HG02642 (cell line): ENCODE measurements at regions not wholly inside any gene's neighbourhood (a gene's known extent, or its start where the extent isn't known, plus 50 kb on each side); places are given as distances from the start of the nearest gene placed in this dataset.

Source experiments
- ATAC-seq: cut with Tn5 transposase; IDR thresholded peaks from one replicate; pipeline ENCODE4 v1.9.1; 2021; ENCODE audit warnings: mild to moderate bottlenecking; ENCODE audit not compliant: unreplicated experiment, poor library complexity

DNA sequence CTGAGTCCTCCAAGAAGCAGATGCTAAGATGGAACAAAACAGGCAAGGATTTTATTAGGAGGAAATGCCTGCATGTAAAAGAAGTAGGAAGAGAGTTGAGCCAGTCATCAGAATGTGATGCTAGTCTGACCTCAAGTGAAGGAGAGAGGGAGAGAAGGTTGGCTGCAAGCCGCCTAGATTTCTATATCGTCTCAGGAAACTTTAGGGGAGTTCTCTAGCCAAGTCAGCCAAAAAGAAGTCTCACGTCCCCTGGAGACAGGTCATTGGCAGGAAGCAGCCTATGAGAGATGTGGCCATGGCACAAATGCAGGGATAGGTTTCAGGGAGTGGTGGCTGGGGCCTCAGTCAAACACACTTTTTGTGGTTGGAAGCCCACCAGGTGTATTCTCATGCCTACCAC, 378.0 kb downstream of the CD109 start:
- ATAC-seq = no peak

DNA sequence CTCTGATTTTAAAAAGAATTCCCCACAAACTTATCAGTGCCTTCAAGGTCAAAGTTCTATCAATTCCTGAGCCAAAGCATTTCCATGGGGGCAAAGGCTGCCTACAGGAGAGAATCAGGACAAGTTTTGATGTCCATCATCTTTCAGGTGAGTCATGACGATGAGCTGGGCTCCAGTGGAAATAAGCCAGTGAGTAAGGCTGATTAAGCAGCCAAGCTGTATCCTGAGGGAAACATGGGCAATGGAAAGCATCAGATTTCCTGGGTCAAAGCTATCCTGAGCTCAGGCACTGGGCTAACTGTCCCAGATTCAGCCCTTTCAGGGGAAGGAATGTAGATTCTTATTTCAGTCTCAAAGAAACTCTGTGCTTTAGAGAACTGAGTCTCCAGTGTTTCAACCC, 377.4 kb downstream of the CD109 start:
- ATAC-seq = no peak

DNA sequence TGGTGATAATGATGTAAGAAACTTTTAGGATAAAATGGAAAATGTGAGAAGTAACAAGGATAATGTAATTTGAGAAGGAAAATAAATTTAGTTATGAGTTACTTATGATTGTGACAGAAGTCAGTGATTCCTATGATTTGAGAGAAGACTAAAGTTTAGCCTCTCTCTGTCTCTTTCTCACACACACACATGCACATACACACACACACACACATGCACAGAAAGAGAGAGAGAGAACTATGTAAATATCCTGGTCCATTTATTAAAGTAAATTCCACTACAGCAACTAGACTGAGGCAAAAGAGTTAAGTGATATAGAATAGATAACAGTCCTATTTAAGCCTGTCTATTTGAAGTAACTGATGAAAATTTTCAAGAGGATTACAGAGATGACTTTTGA, 375.2 kb downstream of the CD109 start:
- ATAC-seq = no peak

DNA sequence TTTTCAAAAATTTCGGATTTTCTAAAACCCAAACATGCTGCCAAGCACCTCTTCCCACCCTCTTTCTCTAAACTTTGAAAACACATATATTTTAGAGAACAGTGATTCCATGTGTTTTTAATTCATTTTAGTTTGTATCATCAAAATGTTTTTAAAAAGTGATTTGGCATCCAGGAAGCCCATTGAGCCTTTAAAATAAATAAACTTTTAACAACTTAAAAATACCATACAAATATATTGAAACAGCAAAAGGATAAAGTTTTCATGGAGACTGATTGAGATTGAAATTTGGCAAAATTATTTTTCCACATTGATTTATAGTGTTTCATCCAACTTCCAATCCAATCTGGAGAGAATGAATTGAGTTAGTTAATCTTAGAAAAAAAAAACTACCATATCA, 374.7 kb downstream of the CD109 start:
- no peak for ATAC-seq

DNA sequence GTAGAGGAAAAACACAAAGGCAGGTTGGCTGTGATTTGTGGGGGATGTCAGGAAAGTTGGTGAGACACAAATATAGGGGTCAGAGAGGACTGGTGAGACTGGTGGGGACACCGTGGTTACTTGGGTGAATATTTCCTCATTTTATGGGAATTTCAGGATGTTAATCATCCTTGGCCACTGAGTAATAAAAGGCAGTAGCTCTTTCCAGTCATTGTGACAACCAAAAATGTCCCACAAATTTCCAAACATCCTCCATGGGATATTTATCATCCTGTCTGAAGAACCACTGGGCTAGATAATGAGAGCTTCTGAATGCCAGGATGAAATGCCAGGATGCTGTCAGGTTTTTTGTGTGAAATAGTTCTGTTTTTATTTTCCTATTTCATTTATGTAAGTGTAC, 374.1 kb downstream of the CD109 start:
- no peak for ATAC-seq

DNA sequence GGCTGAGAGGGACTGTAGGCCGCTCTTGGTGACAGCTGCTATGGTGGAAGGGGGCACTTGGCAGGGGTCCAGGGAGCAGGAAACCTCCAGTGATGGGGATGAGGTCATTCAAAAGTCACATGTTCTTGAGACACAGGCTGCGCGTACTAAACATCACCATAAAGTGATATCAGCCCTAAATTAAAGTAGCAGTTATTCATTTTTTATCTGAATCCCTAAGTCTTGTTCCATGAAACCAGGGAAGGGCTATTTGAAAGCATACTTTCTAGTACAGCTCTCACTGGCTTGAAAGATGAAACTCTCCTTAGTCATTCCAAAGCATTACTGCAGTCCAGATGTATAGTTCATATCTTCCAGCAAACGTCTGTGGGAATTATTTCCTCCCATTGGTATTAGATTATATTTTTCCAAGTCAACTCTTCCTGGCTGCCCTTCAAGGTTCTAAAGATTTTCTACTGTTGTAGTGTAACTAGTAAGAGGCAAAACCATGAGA, 373.1 kb downstream of the CD109 start:
- no peak for ATAC-seq

DNA sequence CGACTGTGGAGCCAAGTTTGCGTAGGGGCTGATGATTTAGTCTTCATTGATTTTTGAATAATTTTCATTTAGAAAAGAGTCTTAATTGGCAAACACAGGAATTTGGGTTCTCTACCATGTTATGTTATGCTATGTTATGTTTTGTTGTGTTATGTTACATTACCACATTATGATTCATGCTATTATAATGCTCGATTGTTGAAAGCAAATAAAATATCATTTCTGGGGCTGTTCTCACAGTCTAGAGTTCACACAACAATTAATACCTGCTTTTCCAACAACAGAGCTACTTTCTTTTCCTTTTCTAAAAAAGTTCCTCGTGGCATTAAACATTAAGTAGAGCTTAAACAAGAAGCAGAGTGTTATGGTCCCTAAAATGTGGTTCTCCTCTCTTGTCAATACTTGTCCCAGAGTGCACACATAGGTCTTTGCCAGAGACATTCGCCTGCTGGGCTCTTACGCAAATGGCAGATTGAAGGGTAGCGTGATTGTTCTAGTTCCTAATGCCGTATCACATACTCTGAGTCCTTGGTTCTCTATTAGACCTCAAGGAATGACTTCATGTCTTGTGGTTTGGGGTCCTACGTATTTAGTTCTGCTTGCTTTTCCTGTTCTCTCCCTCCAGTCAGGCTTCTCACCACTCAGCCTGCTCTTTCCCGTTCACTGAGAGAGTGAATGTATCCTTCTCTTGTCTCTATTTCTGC, 370.3 kb downstream of the CD109 start:
- no peak for ATAC-seq

DNA sequence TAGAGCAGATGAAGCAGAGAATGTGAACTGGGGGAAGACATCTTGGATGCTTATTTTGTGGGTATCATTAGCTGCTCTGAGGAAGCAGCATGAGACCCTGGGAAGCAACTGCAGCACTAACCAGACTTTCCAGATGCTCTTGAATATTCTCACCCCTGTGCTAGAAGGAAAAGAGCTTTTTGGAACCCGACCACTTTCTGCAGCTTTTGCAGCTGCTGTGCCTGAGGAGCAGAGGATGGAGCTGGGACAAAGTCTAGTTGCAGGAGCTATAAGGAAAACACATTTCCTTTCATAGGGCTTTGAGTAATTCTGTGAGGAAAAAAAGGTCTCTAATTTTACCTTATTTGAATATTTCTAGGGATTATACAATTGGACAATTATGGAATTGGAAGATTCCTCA, 369.7 kb downstream of the CD109 start:
- no peak for ATAC-seq

DNA sequence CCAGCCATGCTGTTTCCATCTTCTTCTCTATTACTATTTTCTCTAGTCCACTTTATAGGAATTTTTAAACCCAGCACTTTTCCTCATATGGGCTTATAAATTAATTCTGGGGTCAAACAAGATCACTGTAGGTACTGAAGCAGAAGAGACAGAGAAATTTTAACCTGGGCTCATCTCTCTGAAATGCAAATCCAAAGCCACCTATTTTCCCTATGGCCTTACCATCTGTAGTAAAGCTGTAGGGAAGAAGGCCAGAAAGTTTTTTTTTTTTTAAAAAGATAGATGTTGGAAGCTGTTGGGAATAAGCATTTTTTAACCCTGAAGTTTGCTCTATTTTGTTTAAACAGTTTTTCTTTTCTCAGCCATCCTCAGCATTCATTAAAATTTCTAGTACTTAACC, 367.4 kb downstream of the CD109 start:
- no peak for ATAC-seq

DNA sequence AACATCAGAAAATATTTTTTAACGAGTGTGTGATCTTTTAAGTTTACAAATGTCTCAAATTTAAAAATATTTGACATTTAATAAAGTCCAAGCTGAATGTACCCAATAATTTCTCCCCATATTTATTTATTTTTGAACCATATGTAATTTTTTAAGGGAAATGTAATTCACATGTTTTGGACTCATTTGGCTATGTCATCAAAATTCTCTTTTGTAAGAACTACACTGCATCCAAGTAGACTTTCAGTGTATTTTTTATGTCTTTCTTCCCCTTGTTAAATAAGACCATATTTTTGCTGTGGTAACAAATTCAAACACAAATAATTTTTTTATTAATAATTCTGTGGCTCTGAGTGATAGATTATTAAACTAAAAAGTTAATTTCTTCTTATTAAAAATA, 365.2 kb downstream of the CD109 start:
- ATAC-seq = no peak

DNA sequence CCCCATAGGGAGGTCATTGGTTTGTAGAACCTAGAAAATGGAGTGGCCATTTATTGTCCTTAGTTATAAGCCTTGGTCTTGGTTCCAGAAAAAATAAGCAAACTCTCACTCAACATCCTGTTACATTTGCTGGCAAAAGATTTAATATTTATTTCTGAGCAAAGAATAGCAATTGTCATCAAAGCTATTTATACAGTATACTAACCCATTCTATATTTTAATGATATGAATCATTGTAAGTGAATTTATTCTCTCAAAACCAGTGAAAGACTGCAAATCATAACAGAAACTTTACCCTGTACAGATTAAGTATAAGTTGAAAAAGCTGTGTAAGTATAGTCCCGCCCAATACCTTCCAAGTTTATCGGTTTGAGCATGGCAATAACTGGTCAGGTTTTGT, 364.4 kb downstream of the CD109 start:
- no peak for ATAC-seq

DNA sequence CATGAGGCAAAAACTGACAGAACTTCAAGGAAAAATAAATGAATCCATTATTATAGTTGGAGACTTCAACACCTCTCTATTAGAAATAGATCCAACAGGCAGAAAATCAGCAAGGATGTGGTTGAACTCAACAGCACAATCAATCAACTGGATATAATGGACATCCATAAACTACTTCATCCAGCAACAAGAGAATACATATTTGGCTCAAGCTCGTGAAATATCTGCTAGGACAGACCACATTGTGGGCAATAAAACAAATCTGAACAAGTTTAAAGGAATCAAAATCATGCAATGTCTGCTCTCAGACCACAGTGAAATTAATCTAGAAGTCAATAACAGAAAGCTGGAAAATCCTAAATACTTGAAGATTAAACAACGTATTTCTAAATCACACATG, 362.6 kb downstream of the CD109 start:
- no peak for ATAC-seq

DNA sequence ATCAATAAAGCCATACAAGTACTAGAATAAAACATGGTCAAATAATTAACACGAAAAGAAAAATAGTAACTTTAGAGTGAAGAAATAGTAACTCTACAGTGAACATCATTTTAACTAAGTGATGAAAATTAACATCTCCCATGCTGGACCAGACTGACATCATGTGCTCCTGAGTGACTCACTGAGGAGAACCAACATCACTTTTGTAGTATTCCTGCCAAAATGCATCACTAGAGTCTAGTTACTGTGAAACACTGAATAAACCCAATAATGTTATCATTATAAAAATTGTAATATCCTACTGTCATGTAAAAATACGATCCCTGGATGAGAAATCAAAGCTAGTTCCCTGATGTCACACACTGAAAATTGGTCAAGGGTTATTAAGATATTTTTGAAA, 361.3 kb downstream of the CD109 start:
- no peak for ATAC-seq

DNA sequence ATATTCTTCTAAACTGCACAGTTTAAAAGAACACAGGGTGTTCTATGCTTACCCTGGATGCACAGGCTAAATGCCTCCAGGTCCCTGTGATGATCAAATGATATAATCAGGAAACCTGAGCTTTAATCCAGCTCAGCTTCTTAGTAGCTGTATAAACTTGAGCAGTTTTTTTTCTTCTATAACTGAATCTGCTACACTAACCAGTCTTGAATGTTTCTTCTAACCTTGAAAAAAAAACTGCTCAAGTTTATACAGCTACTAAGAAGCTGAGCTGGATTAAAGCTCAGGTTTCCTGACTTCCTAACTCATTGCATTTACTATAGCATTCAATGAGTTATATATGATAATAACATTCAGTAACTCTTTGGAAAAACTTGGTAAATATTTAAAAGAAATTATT, 358.2 kb downstream of the CD109 start:
- ATAC-seq = no peak

DNA sequence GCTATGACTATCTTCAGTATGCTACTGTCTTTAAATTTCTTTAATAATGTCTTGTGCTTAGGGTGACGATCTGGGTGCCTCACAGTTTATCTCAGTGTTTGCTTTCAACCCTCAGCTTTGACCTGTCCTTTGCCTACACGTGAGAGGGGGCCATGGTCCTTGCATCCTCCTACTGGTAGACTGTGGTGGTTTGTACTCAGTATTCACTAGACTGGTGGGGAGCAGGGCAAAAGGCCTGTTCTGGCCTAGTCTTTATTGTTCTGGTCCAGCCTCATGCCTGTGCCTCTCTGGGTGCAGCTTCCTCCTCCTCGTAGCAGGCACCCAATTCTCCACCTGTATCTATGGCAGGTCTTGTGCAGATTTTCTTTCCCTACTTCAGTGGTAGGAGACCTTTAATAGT, 354.9 kb downstream of the CD109 start:
- ATAC-seq = no peak

DNA sequence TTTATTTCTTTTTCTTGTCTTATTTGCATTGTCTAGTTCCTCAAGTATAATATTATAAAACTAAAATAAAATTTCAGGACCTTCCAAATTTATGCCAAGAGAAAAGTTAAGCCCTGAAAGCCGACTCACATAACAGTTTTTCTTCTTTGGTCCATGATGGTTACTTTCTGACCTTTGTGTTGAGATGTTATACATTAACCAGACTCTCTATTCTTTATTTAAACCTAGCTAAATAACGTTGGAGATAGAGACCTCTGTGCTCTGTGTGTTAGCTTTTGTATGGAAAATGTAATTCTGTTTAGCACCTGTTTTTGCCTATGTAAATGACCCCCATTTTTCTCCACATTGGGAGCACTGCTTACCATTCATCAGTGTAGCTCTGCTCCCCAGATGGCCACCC, 352.4 kb downstream of the CD109 start:
- no peak for ATAC-seq

DNA sequence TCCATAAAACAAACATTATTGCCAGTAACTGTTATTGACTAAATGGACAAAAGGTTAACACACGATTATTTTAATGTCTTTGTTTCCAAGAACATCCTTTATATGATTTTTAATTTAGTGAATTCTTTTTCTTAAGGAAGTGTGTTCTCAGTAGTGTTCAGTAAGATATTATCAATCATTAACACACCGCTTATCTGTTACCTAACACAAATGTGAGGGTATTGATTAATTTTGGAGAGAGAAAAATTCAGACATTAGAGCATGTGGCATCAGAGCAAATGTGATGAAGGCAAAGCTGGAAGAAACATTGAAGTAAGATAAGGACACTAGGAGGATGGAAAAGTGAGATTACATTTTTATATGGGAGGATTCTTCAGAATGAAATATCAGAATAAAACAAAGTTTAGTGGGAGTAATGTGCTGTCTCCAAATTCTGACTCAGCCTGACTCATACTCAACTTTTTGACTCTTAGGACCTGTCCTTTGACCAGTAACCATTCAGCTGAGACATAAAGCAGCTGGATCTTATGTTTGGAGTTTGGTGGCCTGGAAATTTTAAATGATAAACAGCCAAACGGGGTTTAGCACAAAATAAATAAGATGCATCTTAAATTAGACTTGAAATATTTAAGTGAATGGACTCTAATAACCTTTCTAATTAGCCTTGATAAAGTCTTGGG, 348.6 kb downstream of the CD109 start:
- no peak for ATAC-seq

DNA sequence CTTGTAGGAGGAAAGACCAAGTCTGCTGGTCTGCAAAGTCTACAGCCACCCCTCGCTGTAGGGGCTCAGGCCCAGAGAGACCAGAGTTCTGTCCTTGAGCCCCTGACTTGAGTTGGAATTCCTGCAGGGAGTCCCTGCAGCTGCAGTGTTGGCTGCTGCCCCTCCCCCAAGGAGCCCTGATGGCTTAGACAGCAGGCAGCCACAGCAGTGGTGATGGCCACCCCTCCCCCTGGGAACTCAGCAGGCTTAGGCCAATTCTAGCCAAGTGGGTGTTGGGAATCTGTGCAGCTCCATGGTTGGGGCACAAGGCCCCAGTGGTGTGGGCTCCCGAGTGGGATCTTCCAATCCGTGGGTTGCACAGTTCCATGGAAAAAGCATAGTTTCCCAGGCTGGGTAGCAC, 345.4 kb downstream of the CD109 start:
- ATAC-seq = no peak

DNA sequence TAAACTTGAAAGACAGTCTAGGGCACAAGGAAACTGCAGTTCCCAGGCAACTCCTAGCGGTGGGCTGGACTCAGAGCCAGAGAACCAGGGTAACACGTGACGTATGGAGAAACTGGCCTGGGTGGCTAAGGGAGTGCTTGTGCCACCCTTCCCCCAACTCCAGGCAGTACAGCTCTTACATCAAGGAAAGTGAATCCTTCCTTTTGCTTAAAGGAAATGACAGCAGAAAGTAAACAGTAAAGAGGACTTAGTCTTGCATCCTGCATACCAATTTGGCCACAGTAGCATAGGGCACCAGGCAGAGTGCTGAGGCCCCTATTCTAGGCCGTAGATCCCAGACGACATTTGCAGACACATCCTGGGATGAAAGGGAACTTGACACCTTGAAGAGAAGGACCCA, 322.8 kb downstream of the CD109 start:
- no peak for ATAC-seq

DNA sequence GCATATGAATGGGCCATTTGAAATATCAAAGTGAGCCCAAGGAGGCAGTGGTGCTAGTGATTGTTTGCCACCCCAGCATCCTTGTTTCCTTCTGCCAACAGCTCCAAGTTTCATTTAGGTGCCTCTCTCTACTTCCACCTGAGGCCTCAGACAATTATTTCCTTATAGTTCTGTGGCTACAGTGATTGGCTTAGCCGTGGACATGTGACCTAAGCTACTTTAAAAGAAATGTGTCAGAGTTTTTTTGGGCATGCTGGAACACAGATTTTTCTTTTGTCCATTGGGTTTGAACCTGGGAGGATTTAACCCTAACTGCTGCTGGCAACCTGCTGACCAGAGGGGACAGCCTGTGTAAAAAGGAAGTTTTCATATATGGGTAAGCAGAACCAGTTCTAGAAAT, 319.4 kb downstream of the CD109 start:
- no peak for ATAC-seq

DNA sequence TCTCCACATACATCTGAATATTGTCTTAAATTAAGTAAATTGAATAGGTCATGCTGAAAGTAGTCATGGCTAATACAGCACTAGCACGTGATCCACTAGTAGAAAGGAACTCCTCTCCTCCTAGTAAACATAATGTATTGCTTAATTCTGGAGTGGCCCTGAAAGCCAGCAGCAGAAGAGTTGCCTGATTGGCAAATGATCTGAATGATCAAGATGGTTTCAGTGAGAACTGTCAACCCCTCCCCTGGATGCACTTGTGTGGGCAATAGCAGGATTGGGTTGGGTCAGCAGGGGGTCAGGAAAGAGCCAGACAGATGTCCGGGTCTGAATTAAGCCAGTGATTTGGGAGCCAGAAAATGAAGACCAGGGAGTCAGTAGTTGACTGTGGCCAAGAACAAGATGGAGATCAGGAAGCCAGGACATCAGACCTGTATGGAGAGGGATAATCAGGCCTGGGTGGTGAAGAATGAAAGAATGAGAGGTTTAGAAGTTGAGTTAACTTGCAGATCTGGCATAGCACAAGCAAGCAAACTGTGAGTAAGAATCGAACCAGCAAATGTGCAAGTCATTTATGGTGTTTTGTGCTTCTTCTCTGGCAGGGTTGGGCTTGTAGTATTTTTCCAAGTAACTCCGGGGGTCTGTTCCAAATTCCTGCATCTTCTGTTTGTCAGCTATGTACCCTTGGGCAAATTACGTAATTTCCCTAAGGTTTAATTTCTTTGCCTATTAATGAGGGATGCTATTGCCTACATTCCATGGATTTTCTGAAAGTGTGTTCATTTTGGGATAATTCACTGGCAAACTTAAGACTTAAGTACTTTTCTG, 304.9 kb downstream of the CD109 start:
- no peak for ATAC-seq
